HG02678 (cell line): ENCODE measurements at regions not wholly inside any gene's neighbourhood (a gene's known extent, or its start where the extent isn't known, plus 50 kb on each side); places are given as distances from the start of the nearest gene placed in this dataset.

Experiments
- ATAC-seq: cut with Tn5 transposase; IDR thresholded peaks from one replicate; pipeline ENCODE4 v1.9.1; 2021; ENCODE audit warnings: mild to moderate bottlenecking, moderate library complexity; ENCODE audit not compliant: unreplicated experiment

GRCh38 chr5:39846144-39846543 lies 421.4 kb upstream of the DAB2 start:
- no peak for ATAC-seq

- no peak for ATAC-seq
Observed at GRCh38 chr5:39843767-39844166, 419.0 kb upstream of the DAB2 start.

GRCh38 chr5:39835371-39835770 lies 410.6 kb upstream of the DAB2 start:
- no peak for ATAC-seq

GRCh38 chr5:39829441-39829840 lies 404.7 kb upstream of the DAB2 start:
- ATAC-seq, result no peak

GRCh38 chr5:39826051-39826450 lies 401.3 kb upstream of the DAB2 start:
- ATAC-seq, result no peak

GRCh38 chr5:39825301-39825700 lies 400.5 kb upstream of the DAB2 start:
- ATAC-seq, result no peak

- ATAC-seq, result no peak
Observed at GRCh38 chr5:39822020-39822419, 397.2 kb upstream of the DAB2 start.

GRCh38 chr5:39816866-39817265 lies 392.1 kb upstream of the DAB2 start:
- ATAC-seq, result no peak

- ATAC-seq, result no peak
Observed at GRCh38 chr5:39816156-39816845, 391.5 kb upstream of the DAB2 start.

GRCh38 chr5:39815711-39816110 lies 390.9 kb upstream of the DAB2 start:
- no peak for ATAC-seq

GRCh38 chr5:39811381-39811780 lies 386.6 kb upstream of the DAB2 start:
- ATAC-seq, result no peak

GRCh38 chr5:39808656-39809055 lies 383.9 kb upstream of the DAB2 start:
- no peak for ATAC-seq

- no peak for ATAC-seq
Observed at GRCh38 chr5:39801306-39801705, 376.5 kb upstream of the DAB2 start.

- no peak for ATAC-seq
Observed at GRCh38 chr5:39800042-39800601, 375.3 kb upstream of the DAB2 start.

GRCh38 chr5:39799242-39799641 lies 374.5 kb upstream of the DAB2 start:
- no peak for ATAC-seq

GRCh38 chr5:39794513-39795210 lies 369.9 kb upstream of the DAB2 start:
- no peak for ATAC-seq

- ATAC-seq, result no peak
Observed at GRCh38 chr5:39785410-39785809, 360.6 kb upstream of the DAB2 start.

- ATAC-seq, result no peak
Observed at GRCh38 chr5:39783756-39784421, 359.1 kb upstream of the DAB2 start.

GRCh38 chr5:39780347-39780746 lies 355.6 kb upstream of the DAB2 start:
- no peak for ATAC-seq

- no peak for ATAC-seq
Observed at GRCh38 chr5:39779831-39780230, 355.1 kb upstream of the DAB2 start.

- ATAC-seq, result no peak
Observed at GRCh38 chr5:39775797-39776365, 351.1 kb upstream of the DAB2 start.
